NCI-H1417 treated with DMSO at 0.1 percent for 48 hours (cell line): ENCODE measurements at regions not wholly inside any gene's neighbourhood (a gene's known extent, or its start where the extent isn't known, plus 50 kb on each side); places are given as distances from the start of the nearest gene placed in this dataset.

Experiments used
- DNase-seq: peaks from one replicate; lab custom pipeline; 2025; lab: John Stamatoyannopoulos, UW

GRCh38 chr11:27968461-27968860 lies 139.5 kb downstream of the KIF18A start:
- DNase-seq, result no peak

- DNase-seq, result no peak
Observed at GRCh38 chr11:27965559-27965958, 142.4 kb downstream of the KIF18A start.

DNA sequence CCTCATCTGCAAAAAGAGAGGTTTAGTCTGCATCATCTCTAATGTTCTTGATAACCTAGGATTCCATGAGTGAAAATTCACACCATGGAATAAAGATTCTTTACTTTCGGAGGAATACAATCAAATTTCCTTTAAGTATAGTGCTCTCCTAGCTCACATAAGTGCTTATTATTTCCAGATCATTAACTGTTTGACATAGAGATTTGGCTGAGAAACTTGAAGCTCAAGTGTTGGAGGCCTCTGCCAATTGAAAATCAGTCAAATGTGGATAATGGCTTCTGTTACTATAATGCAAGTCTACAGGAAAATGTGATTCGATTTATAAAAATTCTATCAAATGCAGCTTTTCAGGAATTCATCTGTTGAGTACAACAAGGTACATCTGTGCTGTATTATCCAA lies 144.6 kb downstream of the KIF18A start:
- DNase-seq, result peak; percentile 41

- no peak for DNase-seq
Observed at GRCh38 chr11:27949951-27950738, 157.8 kb downstream of the KIF18A start.

GRCh38 chr11:27945348-27945747 lies 162.6 kb downstream of the KIF18A start:
- DNase-seq, result no peak

- no peak for DNase-seq
Observed at GRCh38 chr11:27938011-27938410, 169.9 kb downstream of the KIF18A start.

DNA sequence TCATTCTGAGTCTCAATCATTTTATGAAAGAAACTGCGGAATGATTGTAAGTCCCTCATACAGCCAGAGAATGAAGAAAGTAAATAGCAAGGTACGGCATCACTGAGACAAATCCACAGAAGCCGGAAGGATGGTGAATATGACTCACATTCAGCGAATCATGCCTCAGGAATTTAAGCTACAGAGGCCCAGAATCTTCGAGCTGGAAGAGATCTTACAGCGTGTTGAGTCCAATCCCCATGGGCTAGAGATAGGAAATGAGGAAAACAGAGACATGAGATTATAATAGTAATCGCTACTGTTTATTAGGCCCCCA lies 173.2 kb downstream of the KIF18A start:
- DNase-seq, result no peak

DNA sequence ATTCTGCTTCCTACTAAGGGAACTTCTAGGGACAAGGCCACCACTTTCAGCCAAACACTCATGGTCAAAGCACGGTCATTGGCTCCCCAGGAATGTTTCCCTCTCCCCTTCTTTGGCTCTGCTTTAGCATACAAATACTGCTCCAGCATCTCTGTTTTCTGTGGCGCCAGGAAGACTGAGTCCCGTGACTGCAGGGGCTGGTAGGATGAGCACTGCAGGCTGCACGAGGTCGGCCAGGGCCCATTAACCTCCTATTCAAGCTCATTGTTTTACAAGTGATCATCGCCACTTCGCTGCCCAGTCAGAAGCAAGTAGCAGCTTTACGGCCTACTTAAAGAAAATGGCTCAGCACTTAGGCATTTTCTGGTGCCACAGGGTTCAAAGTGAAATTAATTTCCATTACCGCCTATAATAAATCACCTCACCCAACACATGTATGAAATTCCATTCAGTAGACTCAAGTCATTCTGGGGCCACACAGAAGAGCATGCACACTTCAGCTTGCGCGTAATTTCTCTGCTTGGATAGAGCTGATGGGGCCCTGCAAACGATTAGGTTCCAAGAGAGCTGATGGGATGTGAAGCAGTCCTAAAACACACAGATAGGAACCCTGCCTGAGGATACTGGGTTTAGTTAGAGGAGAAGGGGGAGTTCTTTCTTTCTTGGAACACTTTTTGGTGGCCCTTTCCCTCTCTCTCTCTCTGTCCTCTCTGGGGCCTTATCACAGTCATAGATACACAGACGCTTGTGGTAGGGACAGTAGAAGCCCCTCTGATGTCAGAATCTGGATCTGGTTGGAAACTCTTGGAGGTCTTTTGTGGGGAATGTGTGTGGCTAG lies 173.7 kb downstream of the KIF18A start:
- no peak for DNase-seq

- no peak for DNase-seq
Observed at GRCh38 chr11:27931770-27932169, 176.2 kb downstream of the KIF18A start.

- DNase-seq, result no peak
Observed at GRCh38 chr11:27930946-27931345, 177.0 kb downstream of the KIF18A start.

DNA sequence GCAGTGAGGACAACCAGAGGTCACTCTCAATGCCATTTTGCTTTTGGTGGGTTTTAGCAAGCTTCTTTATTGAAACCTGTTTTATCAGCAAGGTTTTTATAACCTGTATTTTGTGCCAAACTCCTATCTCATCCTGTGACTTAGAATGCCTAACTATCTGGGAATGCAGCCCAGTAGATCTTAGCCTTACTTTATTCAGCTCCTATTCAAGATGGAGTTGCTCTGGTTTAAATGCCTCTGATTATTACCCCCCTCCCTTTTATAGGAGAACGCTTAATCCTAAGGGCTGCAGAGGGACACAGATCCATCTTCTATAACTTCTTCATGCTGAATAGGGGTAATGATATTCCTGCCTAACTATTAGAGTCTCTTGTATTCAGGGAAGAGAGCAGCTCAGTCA lies 179.1 kb downstream of the KIF18A start:
- no peak for DNase-seq

DNA sequence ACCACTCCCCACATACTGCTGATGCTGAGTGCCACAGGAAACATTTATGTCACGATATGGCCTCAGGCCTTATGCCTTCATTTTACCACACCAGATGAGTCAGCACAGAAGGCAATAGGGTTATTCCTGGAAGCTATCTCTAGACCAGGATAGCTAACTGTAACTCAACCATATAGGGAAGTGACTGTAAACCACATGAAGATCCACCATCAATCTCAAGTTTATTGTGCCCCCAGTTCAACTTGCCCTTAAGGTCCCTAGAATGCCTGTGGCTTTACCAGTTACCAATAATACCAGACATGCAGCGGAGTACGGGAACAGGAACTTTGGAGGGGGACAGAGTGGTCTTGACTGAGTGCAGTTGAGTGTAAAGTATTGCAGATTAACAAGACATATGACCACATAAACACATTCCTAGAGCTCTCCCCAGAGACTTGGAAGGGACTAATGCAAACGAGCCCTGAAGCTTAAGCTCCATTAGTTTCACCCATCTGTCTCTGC lies 180.9 kb downstream of the KIF18A start:
- no peak for DNase-seq

GRCh38 chr11:27926486-27926885 lies 181.5 kb downstream of the KIF18A start:
- no peak for DNase-seq

DNA sequence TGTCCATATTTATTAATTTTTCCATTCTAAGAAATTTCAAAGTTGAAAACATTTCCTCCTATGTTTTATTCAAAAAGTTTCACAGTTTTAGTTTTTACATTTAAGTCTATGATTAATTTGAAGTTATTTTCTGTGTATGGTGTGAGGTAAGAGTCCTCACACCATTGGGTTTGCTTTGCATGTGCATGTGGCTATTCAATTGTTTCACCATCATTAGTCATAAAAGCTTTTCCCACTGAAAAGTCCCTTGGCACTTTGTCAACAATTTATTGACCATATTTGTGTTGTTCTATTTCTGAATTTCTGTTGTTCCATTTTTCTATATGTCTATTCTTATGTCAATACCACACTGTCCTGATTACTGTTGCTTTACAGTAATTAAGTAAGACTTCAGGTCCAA lies 186.5 kb downstream of the KIF18A start:
- no peak for DNase-seq

GRCh38 chr11:27916541-27917100 lies 191.3 kb downstream of the KIF18A start:
- DNase-seq, result no peak

DNA sequence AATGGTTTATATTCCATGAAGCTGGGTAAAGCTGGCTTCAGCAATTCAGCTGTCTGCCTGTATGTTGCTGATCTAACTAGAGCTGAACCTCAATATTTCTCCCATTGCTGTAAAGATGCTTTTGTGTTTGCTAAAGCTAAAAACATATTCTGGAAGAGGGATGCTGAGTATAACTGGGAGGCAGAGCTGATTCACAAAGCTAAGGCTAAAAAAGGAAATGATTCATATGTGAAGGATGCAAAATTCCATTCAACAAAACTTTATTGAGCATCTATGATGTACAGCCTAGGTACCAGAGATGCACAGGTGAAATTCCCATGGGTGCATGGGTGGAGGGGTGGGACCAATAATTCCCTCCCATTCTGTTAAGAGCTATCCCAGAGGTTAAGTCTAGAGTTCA lies 193.9 kb downstream of the KIF18A start:
- no peak for DNase-seq

DNA sequence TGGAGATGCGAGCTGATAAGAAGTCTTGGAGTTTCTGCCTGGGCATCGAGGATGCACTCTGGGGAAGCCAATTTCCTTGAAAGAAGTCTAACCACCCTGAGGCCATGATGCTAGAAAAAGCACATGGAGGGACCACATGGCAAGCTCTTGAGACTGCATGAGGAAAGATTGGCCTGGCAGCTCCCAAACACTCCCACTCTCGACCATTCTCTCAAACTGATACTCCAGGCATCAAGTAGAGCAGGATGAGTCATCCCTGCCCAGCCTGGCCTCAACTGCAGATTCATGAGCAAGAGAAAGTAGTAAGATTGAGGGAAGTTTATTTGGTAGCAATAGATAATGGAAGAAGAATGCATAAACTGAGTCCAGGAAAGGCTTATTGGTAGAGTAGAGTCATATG lies 194.3 kb downstream of the KIF18A start:
- DNase-seq, result no peak

DNA sequence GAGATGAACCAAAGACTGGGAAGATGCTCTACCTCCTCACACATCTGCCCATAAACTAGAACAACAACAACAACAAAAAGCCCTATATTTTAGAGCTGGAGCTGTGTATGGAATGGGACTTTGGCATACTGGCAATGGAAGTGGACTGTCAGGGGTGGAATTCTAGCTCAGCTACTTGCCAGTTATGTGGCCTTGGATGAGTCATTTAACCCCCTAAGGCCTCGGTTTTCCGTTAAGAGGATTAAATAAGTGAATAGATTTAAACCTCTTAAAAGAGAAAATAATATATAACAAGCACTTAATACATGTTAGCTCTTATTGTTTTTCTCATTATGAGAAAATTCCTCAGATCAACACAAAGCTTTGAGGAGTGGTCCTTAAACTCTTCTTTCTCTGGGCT lies 195.0 kb downstream of the KIF18A start:
- no peak for DNase-seq

GRCh38 chr11:27910186-27910931 lies 197.6 kb downstream of the KIF18A start:
- DNase-seq, result no peak

GRCh38 chr11:27909386-27909785 lies 198.6 kb downstream of the KIF18A start:
- no peak for DNase-seq

GRCh38 chr11:27908621-27909020 lies 199.3 kb downstream of the KIF18A start:
- DNase-seq, result no peak

DNA sequence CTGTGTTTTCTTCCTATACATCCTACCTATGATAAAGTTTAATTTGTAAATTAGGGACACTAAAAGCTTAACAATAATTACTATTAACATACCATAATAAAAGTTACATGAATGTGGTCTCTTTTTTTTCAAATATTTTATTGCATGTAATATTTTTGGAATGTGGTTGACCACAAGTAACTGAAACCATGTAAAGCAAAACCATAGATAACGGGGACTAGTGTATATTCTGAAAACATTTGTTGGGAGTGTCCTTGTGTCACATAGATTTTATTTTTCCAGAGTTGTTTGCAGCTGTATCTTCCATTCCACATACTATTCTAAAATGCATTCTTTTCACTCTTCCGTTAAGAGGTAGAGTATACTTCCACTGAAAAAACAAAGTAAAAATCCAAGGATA lies 200.4 kb downstream of the KIF18A start:
- DNase-seq, result no peak
